ENCODE measurements at regions not wholly inside any gene's neighbourhood (a gene's known extent, or its start where the extent isn't known, plus 50 kb on each side); places are given as distances from the start of the nearest gene placed in this dataset.
"Not testable (repeated sequence)": the region's sequence is repeated elsewhere in the genome, so short reads cannot be mapped to it uniquely, and the experiment has no call there.

DNA sequence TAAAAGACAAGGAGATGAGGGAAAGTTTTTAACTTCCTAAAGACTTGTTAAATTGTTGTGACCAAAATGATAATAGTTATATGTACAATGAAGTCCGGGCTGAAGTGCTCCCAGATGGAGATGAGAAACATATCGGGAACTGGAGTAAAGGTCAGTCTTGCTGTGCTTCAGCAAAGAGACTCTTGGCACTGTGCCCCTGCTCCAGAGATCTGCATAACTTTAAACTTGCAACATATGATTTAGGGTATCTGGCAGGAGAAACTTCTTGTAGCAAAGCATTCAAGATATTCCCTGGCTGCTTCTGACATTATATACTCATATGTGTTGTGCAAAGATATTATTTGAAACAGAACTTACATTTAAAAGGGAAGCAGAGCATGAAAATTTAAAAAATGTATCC, 786.6 kb upstream of the SLITRK6 start:
- DNase-seq, result no peak

DNA sequence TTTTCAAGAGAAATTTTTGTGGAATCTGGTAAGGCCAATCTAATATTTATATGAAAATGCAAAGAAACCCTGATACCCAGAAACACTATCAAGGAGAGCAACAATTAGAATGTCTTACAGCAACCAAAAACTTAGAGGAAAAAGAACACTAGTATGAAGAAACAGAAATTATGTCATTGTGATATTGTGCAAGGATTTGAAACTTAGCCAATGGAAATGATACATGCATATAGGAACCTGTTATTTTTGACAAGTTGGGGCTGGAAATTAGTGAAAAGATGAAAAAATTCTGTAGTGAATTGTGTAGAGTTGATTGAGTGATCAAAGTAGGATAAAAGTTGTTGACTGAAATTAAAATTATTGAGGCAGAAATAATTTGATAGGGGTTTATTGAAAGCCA, 792.6 kb upstream of the SLITRK6 start:
- DNase-seq, result no peak

DNA sequence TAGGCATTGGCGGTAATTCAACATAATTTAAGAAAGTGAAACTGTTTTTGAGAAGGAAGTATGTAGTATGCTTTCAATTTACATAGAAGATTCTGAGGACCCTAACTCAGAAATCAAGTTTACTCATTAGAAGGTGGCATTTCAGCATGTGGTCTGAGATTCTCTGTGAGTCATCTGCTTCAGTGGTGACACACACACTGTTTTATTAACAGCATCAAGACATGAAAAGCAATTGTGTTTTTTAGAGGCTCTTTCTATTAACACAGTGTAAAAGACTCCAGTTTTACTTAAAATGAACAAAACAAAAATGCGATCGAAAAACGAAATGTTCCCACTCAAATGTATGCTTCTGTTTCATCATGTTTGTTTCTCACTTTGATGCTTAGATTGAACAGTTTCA, 802.1 kb upstream of the SLITRK6 start:
- no peak for DNase-seq

DNA sequence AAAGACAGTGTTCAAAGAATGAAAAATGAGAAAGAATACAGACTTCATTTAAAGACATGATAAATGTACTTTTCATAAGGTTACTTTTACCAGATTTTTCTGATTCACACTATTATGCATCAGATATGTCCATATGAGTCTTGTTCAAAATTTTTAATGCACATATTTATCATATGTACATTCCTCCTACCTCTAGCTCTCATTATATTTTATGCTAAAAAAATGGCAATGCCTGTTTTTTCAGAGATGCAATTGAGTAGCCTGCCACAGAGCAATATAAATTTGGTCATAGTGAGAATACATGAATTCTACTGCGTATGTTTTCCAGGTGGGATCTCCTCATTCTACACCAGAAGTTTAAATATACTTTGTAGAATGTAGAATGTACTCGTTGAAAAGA, 807.0 kb upstream of the SLITRK6 start:
- DNase-seq, result no peak

DNA sequence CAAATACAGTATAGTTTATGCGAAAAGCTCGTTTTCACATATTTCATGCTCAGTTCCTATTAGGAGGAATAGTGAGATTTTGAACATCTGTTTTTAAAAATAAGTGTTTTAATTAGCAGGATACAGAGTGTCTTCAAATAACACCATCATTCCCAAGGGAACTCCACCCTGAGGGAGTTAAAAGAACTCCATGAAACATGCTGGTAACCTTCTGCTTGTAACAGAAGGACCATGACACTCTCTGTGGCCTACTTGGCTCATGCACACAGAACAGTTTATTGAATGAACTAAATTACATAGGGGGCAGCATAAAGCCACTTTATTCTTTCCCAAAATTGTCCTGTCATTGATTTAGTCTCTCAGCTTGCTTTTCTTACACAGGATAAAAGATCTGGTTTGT, 809.5 kb upstream of the SLITRK6 start:
- no peak for DNase-seq

DNA sequence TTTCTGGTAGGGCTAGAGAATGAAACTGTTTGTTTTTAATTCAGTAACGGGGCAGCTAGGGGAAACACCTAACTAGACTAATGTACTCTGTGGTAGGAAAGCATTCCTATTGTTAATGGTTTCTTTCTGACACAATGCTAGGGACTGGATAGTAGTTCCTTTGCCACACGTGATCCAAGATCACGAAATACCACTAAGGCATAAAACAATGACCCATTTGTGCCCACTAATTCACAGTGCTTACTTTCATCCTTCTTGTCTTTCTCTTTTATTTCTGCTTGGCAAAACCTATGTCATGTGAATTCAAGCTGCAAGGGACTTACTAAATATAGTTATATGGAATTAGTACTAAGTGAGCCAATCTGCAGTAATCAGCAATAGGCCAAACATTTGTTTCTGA, 834.1 kb upstream of the SLITRK6 start:
- DNase-seq, result no peak

DNA sequence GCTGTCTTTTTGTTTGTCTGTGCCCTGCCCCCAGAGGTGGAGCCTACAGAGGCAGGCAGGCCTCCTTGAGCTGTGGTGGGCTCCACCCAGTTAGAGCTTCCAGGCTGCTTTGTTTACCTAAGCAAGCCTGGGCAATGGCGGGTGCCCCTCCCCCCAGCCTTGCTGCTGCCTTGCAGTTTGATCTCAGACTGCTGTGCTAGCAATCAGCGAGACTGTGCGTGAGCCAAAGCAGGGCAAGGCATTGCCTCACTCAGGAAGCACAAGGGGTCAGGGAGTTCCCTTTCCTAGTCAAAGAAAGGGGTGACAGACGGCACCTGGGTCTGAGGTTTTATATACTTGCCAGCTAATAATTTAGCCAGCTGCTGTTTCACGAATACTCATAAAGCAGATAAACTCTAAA, 852.0 kb upstream of the SLITRK6 start:
- DNase-seq, result not testable (repeated sequence)

DNA sequence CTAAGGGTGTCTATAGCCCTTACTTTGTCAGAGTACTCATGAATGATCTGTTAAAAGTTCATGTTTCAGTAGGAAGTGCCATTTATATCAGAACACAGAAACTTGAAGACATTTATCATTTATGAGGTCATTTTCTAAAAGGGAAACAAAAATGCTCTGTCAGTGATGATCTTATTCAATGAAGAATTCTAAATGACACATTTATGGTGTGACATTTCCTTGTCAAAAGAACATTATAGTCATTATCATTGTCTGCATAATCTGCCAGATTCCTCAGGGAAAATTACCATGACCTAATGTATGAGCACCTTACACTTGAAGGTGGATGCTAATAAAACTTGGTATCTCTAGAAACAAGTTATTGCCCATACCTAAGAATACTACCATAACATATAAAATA, 853.8 kb upstream of the SLITRK6 start:
- DNase-seq, result no peak

DNA sequence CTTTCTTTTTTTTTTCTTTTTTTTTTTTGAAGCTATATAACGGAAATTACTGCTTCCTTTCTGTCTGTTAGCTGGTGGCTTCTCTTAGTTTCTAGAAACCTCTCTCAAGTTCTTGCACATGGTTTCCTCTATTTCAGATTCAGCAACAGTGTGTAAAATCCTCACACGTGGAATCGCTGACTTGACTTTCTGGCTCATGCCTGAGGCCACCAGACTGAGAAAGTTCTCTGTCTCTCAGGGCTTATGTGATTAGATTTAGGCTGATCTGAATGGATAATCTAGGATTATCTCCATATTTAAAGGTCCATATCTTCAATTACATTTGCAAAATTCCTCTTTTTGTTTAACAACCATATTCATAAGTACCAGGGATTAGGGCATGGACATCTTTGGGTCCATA, 856.3 kb upstream of the SLITRK6 start:
- no peak for DNase-seq

DNA sequence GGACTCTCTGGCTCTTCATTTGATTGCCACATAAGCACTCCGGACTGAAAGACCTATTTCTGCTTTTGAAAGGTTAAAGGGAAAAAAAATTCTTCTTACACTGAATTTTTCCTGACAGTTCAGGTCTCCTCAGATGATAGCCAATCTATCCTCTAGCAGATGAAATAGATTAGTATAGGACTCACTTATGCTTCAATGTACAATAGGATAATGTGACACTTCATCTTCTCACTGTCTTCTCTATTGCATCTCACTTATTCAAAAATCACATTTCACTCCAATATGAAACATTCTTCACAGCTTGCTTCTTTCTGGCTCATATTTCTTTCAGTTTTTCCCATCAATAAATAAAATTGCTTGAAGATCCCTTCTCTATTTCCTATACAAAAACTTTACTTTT, 860.9 kb upstream of the SLITRK6 start:
- no peak for DNase-seq

DNA sequence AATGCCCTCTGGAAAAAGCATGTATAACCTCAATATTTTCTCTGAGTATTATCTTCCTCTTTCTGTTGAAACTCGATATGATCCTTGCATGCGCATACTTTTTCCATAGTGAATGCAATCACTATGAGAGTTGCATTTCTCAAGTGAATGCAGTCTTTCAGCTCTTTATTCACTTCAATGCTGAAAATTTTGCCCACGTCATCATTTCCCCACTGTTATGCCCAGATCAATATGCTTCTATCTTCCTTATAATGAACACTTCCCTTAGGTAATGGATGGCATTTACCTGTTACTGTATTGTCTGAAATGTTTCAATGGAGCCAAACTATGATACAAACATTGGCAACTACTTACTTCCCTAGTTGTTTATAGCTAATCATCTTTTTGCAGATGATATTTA, 866.6 kb upstream of the SLITRK6 start:
- DNase-seq, result no peak

DNA sequence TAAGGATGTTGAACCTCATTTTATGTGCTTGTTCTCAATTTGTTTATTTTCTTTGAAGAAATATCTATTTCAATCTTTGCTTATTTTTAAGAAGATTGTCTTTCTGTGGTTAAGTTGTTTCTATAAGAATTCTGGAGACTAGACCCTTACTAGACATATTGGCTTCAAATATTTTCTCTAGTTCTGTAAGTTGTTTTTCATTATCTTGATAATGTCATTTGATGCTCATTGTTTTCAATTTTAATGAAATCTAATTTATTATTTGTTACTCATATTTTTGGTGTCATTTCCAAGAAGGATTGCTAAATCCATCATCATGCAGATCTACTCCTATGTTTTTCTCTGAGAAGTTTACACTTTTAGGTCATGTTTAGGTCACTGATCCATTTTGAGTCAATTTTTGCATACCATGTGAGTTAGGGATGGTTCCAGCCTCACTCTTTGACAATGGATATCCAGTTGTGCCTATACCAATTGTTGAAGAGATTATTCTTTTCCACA, 874.8 kb upstream of the SLITRK6 start:
- DNase-seq, result no peak

DNA sequence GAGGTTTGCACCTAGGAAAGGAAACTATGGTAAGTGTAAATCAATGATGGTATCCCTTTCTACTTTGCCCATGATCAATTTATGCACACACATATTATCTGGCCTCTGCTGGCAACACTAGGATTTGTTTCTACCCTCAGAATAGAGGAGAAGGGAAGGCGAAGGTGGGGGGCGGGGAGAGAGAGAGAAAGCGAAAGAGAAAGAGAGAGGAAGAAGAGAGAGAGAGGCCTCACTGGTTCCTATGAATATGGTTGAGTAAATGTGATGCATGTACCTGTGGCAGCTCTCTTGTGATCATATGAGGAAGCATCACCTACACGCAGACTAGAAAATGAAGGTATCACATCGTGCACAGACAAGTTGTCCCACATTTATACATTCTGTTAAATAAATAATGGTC, 882.0 kb upstream of the SLITRK6 start:
- DNase-seq, result no peak

DNA sequence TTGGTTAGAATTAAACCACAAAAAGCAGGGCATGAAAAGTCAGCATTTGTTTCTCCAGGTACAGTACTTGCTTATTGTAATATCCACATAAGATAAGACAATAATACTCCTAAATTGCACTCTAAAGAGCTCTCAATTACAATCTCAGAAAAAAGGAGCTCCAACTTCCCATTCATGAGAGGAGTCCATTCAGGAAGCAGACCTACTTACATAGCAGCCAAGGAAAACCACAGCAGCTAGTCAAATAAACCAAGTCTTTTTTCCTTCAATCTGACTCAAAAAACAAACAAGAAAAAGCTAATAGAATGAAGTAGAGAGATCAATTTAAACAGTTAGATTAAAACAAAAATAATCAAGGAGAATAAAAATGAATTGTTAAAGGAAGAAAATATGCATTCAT, 885.2 kb upstream of the SLITRK6 start:
- DNase-seq, result no peak

DNA sequence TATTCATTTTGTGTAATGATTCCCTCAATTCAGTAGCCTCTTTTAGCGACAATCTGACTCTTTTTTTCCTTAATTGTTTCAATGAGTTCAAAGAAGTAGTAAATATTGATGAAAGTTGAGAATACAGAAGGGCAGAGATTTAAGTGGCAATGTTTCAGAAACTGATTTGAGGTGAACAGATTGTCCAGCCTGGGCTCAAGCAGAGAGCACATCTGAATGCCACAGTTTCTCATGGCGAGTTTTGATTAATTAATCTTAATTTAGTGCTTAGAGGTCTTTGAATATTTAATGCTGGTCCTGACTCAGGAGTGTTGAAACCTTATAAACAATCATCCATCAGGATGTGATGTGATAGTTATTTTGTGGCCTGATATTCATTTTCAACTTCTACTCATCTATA, 890.7 kb upstream of the SLITRK6 start:
- DNase-seq, result no peak

DNA sequence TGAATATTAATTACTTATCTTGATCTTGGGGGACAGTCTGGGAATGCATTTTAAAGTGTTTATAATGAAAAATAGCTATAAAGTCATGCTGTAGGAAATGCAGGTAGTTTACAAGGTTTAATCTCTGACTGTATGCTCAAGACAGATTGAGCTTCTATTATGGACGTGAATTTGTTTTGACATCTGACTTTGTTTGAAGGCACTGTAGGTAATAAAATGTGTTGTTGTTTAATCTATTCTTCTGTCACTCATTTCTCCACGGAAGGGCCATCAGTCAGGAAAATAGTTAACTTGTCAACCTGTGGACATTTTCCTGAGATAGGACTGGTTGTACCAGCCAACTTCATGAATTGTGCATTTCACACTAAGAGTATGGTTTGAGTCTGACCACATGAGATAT, 893.1 kb upstream of the SLITRK6 start:
- no peak for DNase-seq

DNA sequence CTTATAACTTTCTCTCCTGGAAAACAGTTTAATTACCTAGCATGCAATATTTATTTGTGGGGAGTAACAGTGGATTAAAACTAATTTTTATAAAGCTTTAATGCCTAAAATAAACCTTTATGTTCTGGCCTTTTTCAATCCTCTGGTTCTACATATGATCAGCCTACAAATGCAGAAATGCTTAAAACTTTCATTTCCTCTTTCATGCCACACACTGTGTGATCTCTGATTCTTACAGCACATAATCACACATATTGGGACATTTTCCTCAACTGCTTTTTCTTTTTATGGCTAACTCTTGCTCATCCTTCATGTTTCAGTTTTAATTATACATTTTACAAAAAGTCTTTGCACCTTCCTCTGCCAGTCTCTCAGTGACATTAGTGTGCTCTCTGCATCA, 910.8 kb upstream of the SLITRK6 start:
- no peak for DNase-seq

DNA sequence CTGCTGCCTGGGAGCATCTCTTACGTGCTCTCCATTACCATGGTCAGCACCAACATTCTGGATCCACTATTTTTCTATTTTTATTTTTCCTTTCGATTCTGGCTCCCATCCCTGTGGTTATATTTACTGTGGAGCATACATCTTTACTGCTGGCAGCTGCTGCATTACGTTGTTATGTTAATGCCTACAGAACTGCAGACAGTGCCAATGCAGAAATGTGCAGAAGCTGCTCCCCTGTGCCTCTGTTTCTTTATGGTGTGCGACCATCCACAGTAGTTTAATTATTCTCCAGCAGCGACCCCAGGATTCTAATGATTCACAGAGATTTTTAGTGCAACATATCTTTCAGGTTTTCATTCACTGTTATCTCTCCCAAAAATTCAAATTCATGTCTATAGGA, 911.7 kb upstream of the SLITRK6 start:
- no peak for DNase-seq

DNA sequence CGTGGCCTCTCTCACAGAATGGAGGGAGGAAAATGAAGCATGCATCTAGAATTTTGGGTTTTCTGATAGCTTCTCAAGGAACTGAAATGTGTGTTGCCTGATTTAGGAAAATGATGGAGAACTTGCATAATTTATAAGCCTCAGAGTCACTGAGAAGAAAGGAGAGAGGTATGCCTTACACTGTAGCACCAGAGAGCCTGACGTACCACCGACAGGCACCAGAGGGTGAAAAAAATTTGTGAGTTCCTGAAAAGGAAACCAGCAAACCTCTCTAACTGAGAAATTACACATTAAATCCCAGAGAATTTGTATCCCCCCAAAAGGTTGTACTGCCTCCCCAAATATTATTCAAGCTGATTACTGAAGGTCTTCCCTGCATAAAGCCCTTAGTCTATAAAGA, 915.3 kb upstream of the SLITRK6 start:
- DNase-seq, result no peak

DNA sequence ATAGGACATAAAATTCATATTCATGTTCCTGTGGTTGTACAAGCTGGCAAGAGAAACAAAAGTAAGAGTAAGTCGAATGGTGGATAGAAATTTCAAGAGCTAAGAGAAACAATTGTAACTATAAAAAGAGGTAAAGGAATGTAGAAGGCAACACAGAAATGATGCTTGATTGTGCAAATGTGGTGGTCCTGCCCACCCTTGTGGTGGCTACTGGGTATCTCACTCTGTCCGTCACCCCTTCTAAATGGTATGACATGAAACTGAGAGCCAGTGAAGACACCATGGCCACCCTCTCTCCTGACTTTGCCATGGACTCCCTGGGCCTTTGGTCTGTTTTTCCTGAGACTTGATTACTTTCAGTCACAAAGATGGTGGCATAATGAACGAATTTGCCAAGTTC, 925.9 kb upstream of the SLITRK6 start:
- DNase-seq, result no peak

DNA sequence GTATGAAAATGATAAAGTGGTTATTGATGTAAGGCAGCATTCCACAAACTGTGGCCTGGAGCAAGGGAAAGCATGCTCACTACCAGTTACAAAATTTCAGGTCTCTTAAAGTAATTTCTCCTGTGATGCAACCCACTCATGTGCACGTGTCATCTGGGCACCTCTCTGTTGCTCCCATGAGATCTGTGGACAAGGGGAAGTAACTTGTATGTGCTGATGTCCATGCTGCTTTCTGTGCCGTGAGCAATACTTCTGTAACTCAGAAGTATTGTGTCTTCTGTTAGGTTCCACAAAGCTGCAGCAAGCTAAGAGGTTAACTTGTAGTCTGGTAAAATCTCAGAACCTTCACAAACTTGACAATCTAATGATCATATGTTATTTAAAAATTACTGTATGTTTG, 930.0 kb upstream of the SLITRK6 start:
- no peak for DNase-seq

DNA sequence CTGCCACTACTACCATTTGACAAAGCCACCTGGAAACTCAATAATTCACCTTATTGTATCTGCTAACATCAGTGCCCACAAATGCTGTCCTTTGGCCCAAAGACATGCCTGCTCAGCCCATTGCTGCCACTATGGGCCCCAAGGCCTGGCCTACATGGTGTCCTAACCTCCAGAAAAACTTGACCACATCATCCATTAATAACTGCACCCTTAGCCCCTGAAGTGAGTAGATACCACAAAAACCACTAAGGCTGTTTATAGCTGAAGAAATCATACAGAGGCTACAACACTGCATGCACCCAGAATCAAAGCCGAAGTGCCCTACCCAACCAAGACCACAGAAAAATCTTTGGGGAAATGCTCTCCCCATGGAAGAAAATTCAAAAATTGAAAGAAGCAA, 932.8 kb upstream of the SLITRK6 start:
- no peak for DNase-seq

DNA sequence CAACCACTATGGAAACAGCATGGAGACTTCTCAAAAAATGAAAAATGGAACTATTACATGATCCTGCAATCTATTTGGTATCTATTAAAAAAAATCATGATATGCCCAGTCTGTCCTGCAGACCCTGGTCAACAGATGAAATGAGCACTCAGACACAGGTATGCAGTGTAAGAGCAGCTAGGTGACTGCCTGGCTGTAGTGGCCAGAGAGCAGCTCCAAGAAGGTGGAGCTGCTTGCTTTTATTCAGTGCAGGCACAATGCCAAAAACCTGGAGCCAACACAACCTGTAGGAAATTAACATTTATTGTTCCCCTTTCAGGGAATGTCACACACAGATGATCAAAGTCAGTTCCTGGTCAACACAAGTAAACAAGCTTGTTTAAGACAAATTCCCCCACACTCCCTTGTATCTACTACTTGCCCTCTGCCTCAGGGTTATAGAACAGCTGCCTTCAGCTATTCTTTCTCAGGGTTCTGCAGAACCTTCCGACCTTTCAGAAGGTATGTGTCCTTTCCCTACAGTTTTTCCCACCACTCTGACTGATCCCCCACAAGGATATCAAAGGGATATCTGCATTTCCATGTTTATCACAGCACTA, 933.7 kb upstream of the SLITRK5 start:
- no peak for DNase-seq

DNA sequence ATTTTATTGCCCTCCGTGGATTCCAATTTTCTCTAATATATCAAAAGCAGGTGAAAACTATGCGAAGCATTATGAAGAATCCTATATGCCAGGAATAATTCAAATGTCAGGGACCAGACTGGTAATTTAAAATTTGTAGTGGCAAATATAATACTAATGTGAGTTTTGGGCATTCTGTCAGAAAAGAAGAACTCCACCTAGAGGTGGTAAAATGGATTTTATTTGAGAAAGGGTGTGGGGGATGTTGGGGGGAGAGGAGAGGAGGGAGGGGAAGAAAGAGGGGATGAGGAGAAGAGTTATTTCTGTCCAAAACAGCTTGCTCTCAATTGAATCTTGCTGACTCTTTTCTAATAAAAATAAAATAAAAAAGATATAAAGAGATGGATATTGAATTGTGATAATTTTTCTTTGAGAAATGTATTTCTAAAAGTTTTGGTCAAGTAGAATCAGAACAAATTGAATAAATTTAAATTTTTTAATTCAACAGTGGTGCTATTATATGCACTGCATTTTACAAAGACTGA, 929.3 kb upstream of the SLITRK5 start:
- no peak for DNase-seq

DNA sequence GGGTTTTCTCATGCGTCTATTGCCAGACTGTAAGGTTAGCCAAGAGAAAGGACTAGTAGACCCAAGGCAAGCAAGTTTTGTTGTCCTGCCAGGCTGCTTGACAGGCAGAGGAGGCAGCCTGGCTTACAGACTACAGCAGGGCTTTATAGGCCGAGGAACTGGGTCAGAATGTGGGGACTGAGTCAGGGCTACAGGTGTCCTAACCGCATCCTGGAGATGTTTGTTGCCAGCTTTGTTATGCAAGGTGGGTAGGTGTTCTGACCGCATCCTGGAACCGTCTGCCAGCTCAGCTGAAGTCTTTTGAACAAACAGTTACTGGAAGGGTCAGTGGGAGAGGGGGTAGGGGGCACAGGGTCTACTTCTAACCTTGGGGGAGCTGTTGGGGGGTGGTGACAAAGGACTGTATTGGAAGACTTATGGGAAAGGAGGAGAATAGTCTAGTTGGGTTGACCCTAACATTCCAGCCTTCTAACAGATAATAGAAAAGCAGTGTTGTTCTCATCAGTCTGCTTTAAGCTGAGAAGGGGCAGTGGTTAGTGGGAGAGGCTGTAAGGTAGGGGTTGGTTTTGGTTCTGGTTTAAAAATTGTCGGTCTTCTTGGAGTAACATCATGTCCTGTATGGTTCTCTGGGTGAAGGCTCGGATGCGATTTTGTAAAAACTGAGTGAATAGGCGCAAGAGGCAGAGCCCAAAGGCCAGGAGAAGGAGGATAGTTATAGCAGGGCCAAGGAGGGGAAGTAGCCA, 913.8 kb upstream of the SLITRK5 start:
- DNase-seq, result no peak

Data from hematopoietic multipotent progenitor cell treated with erythropoietin and hydrocortisone succinate and interleukin-3 and kit ligand, for 4 days (in vitro differentiated cells).